GM18505 (cell line): ENCODE measurements at regions not wholly inside any gene's neighbourhood (a gene's known extent, or its start where the extent isn't known, plus 50 kb on each side); places are given as distances from the start of the nearest gene placed in this dataset.

ENCODE experiments used
- ATAC-seq: cut with Tn5 transposase; IDR thresholded peaks from one replicate; pipeline ENCODE4 v1.9.1; 2021; ENCODE audit not compliant: unreplicated experiment
- POLR2A ChIP-seq: IDR thresholded peaks from 4 replicates; pipeline ENCODE4 v1.6.1; 2011; ENCODE audit warnings: borderline replicate concordance; ENCODE audit not compliant: insufficient read depth, insufficient read length; ENCODE audit errors: extremely low read depth

DNA sequence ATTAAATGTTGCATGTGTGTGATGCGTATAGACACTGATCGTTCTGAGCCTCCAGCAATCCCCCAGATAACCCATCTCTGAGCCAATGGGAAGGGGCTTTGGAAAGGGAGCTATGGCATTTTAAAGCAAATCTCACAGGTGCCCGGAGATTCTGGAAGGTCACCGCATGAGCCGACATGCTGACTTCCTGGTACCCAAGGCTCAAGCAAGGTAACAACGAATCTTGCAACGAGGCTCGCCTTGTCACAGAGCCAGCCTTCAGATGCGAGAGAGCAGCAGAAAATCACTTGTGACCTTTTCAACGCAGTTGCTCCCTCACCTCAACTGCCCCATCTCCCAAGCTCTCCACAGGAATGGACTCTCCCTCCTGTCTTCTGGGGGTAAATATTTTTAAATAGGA, 154.8 kb upstream of the CDH5 start:
- TF ChIP-seq POLR2A: no peak
- no peak for ATAC-seq

DNA sequence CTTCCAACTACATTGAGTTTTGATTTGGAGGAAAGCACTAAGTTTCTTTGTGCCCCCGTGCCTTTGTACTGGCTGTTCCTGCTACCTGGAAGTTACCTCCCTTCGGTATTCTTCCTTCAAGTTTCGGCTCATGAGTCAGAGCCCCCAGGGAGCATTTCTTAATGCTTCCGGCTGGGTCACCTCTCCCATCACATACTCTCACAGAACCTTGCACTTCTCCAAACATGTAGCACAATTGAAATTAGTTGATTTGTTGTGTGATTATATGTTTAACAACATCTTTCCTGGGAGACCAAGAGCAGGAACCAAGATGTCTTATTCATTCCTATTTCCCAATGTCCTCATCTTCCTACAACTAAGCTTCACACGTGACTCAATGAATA, 158.6 kb upstream of the CDH5 start:
- no peak for ATAC-seq
- no peak for TF ChIP-seq POLR2A

- no peak for ATAC-seq
- TF ChIP-seq POLR2A: no peak
Observed at GRCh38 chr16:66207139-66207882, 159.2 kb upstream of the CDH5 start.

DNA sequence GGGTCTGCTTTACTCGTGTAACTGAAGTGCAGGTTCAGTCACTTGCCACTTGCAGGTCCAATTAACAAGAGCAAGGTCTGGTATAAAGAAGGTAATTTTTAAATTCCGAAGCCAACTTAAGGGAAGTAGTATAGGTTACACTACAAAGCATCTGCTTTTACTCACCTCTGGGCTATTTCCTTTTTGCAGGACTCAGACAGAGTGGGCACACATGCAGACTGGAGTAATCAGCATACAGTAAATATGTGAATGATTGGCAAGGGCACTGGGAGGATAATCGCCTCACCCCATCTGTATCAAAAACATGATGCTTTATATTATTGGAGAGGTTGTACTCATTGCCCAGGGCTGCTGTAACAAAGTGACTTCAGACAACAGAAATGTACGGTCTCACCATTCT, 160.1 kb upstream of the CDH5 start:
- no peak for ATAC-seq

DNA sequence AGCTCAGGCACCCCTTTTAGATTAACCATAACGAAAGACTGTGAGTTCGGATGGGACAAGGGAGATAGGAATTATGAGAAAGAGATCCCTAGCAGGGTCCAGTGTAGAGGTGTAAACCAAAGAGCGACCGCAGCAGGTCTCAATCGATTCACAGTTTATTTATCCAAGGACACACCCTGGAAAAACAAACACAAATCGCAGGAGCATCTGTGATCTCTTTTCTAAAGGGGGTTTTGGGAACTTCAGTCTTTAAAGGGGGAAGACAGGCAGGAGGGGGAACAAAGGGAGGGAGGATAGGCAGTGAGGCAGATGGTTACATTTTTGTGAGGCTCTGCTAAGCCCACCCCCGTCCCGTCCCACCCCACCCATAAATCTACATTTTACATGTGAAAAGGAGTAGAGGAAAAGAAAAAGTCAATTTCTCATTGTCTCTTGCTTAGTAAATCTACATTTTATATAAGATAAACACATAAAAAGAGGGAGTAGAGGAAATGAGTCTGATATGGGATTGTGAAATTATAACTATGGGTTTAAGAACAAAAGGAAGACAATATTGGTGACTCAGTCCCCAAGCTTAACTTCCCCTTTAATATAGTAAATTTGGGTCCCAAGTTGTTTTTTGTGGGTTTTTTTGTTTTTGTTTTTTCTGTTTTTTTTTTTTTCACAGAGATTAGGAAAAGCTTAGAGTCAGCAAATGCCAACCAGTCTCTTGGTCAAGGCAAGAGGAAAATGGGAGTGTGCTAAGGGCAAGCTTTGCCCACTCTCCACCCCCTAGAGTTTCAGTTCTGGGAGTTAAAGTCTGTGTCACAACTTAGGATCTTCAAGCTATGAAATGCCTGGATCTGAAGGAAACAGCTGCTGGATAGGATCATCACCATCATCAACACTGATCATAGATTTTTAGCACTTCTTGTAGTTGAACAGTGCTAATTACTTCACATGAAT, 160.9 kb upstream of the CDH5 start:
- ATAC-seq: no peak
- TF ChIP-seq POLR2A: no peak

More for the DNA sequence above, 160.1 kb upstream of the CDH5 start:
- no peak for TF ChIP-seq POLR2A

DNA sequence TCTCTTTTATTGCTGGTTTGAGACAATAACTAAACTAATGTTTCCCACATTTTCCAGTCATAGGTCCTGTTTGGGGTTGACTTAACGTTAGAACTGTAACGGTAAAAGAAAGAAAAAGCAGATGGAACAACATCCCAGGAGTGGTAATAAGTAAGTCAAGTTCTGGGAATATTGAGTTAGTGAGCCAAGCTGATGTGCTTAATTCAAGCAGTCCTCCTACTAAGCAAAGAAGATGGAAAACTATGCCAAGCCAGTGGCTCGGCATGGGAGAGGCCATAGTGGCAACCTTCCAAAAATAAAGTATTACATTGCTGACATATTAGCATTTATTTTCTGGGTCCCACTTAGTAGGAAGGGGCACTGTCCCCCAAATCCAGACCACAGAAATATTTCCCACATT, 161.7 kb upstream of the CDH5 start:
- ATAC-seq: no peak
- TF ChIP-seq POLR2A: no peak

DNA sequence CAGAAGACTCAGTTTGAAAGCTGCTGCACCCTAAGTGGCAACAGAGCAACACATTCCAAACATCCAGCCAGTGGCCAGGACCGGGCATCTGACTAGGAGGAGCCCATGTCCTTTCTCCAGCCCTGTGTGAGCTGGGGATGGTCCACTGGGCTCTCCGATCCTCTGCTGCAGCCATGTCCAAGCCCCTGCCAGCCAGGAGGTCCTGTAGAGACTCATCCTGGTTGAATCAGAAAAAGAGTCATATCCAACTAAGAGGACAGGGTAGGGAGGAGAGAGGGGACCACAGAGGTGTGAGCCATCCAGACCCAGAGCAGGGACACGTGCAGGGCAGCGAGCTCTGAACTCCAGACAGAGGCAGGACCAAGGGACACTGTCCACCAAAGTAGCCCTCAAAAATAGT, 163.0 kb upstream of the CDH5 start:
- no peak for ATAC-seq

GRCh38 chr16:66199189-66199588, 167.3 kb upstream of the CDH5 start:
- TF ChIP-seq POLR2A: no peak
- no peak for ATAC-seq

More for the DNA sequence above, 163.0 kb upstream of the CDH5 start:
- TF ChIP-seq POLR2A: no peak

GRCh38 chr16:66198641-66199040, 167.8 kb upstream of the CDH5 start:
- ATAC-seq: no peak
- TF ChIP-seq POLR2A: no peak

- ATAC-seq: no peak
- no peak for TF ChIP-seq POLR2A
Observed at GRCh38 chr16:66197668-66198278, 168.7 kb upstream of the CDH5 start.

GRCh38 chr16:66196770-66197169, 169.7 kb upstream of the CDH5 start:
- TF ChIP-seq POLR2A: no peak
- no peak for ATAC-seq

DNA sequence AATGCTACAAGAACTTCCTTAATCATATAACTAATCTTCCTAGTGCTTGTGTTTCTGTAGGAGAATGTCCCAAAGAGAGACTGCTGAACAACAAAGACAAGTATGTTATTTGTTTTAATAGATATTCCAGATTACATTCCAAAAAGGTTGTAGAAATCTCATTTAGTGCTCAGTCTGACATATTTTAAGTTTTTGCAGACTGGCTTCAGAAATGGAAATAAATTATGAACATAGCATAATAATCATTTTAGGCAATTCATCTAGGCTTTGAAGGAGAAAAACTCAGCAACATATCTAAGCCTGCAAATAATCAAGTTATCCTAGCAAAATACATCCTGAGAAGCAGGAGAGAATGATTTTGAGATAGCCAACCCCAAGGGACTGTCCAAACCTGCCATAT, 171.6 kb upstream of the CDH5 start:
- no peak for ATAC-seq
- no peak for TF ChIP-seq POLR2A

DNA sequence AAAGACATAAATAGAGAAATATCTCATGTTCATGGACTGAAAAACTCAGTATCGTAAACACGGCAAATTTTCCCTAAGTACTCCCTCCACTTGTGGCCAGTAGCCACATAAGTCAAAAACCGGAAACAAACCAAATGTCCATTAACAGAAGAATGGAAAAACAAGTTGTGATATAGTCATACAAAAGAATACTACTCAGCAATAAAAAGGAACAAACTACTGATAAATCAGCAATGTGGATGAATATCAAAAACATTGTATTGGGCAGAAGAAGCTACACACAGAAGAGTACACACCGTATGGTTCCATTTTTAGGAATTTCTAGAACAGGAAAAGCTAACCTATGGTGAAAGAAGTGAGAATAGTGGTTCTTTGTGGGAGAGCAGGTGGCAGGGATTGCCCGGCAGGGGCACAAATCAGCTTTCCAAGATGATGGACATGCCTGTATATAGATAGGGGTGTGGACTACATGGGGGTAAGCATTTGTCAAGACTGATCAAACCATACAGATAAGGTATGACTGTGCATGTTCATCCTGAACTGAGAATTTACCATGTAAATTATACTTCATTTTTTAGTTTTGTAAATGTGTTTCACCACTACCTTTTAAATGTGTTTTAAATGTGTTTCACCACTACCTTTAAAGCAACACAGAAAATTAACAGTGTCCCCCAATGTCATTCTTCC, 172.8 kb upstream of the CDH5 start:
- TF ChIP-seq POLR2A: no peak
- no peak for ATAC-seq
